Heart right ventricle (tissue), 16 donors: ENCODE measurements at regions not wholly inside any gene's neighbourhood (a gene's known extent, or its start where the extent isn't known, plus 50 kb on each side); places are given as distances from the start of the nearest gene placed in this dataset.

Experiments
- ATAC-seq, 8 donors: fragments of 200-7000 bp; cut with Tn5 transposase; one replicate each; pipeline ENCODE4 v1.9.1; 2020; ENCODE audit warnings: mild to moderate bottlenecking in 8 of 8, moderate library complexity in 8 of 8, moderate number of reproducible peaks in 1 of 8
- DNase-seq, 2 donors: peaks; one replicate each; pipeline ENCODE4 v3.0.0-alpha.2; 2020
- H3K27ac ChIP-seq, 10 donors: fragments of 200-600 bp; sonication (generic) in 2 of 10; one replicate each; pipeline versions ENCODE4 v1.5.0 to v1.8.0; 2020 to 2022; ENCODE audit warnings: mild to moderate bottlenecking in 3 of 10
- H3K27me3 ChIP-seq, 7 donors: fragments of 200-600 bp; one replicate each; pipeline ENCODE4 v1.8.0; 2021 to 2022; ENCODE audit warnings: mild to moderate bottlenecking in 2 of 7
- H3K36me3 ChIP-seq, 9 donors: fragments of 200-600 bp; sonication (generic) in 1 of 9; one replicate each; pipeline versions ENCODE4 v1.5.0 to v1.8.0; 2020 to 2022; ENCODE audit warnings: mild to moderate bottlenecking in 2 of 9
- H3K4me1 ChIP-seq, 9 donors: fragments of 200-600 bp; sonication (generic) in 1 of 9; one replicate each; pipeline versions ENCODE4 v1.5.0 to v1.8.0; 2020 to 2022; ENCODE audit warnings: mild to moderate bottlenecking in 4 of 9
- H3K4me3 ChIP-seq, 10 donors: fragments of 200-600 bp; sonication (generic) in 2 of 10; one replicate each; pipeline versions ENCODE4 v1.5.0 to v1.8.0; 2020 to 2022; ENCODE audit warnings: mild to moderate bottlenecking in 7 of 10, moderate library complexity in 2 of 10
- H3K9me3 ChIP-seq, 11 donors: fragments of 200-600 bp in 10 of 11; sonication (generic) in 2 of 11; one replicate each; pipeline versions ENCODE4 v1.5.0 to v1.8.0; 2013 to 2022; ENCODE audit warnings: mild to moderate bottlenecking in 2 of 11, control low read depth in 1 of 11, moderate library complexity in 1 of 11
- CTCF ChIP-seq, 9 donors: fragments of 200-600 bp; sonication (generic) in 2 of 9; IDR thresholded peaks; one replicate each; pipeline versions ENCODE4 v1.5.0 to v1.8.0; 2021 to 2022; ENCODE audit warnings: antibody characterized with exemption in 9 of 9, mild to moderate bottlenecking in 5 of 9, moderate library complexity in 1 of 9
- WGBS, 2 donors: extraction: QIAGEN DNeasy Blood & Tissue Kit; methylation state at CpG; one replicate each; pipeline ENCODE4 v1.1.7; 2013; ENCODE audit warnings: inconsistent platforms in 1 of 2; 5-methylcytosine and 5-hydroxymethylcytosine counted together
- intact Hi-C, 10 donors: fragments of 100-400 bp; cut with DNase I; formaldehyde crosslinking; loops; one replicate each; pipeline versions ENCODE4 v1.11.1 to v1.14.2; 2022
- donor health status: Arrhythmogenic right ventricular cardiomyopathy.
- donor health status: ischemic (EF 13 %, LVEDD 7.1; RV severe dilation, severe dysfunction).
- donor health status: healthy with polysubstance abuse.
- donor health status: DM: no; HTN: yes; CAD: no.
- donor health status: DM: no; HTN: no; CAD: no.
- donor health status: ischemic (EF 25% LVEDD 6.9; RV normal size, moderate dysfunction).
- donor health status: ischemic (EF 25% LVEDD 5.7; RV mildly dilated, moderate dysfunction).
- donor health status: healthy.
- donor health status: DM: yes; HTN: yes; CAD: no.
- donor health status: Ischemic cardiomyopathy.
- donor health status: ischemic (EF 35%, LVEDD 5.7; RV mildly dilated, moderate dysfunction).
- donor health status: nonischemic (EF 11% LVEDD 7.7; RV severe dilation, severe dysfunction).
- donor health status: DM: yes; HTN: yes; CAD: no.
- donor health status: PGD.
- donor health status: ischemic (EF 29% LVEDD 5.4; RV normal size, mild dysfunction).
- donor health status: nonischemic (EF 23%, LVEDD 6.1; RV moderate dilation, normal function).

GRCh38 chr2:205880048-205880447, 197.7 kb downstream of the NRP2 start:
- ATAC-seq (no peak), DNase-seq (no peak)
- Histone ChIP-seq H3K4me1 (no peaks in the 10 kb centered on the region), H3K27ac (no peak overlapping the region), H3K4me3 (no peak overlapping the region), H3K9me3 (no peaks in the 10 kb centered on the region), H3K36me3 (no peaks in the 10 kb centered on the region), H3K27me3 (no peaks in the 10 kb centered on the region)
- WGBS, 2 donors, result 94 to 95% methylated on average over 4 of the region's 4 CpGs
- intact Hi-C loops, result loop anchor here in 2 of 10 donors (5.0 to 10.0 kb wide), 2 partner anchors 103 to 105 kb away; no protein-coding TSS in a partner anchor
- no peak for TF ChIP-seq CTCF (IDR thresholded peaks at IDR 0.05)

- Histone ChIP-seq H3K4me3 (no peak overlapping the region), H3K27me3 (no peaks in the 10 kb centered on the region), H3K36me3 (no peaks in the 10 kb centered on the region), H3K9me3 (no peaks in the 10 kb centered on the region), H3K4me1 (no peaks in the 10 kb centered on the region), H3K27ac (no peak overlapping the region)
- intact Hi-C loops, result no loop called here
- 87 to 92% methylated on average over 22 of the region's 22 CpGs for WGBS, 2 donors
- TF ChIP-seq CTCF (IDR thresholded peaks at IDR 0.05), result no peak
- ATAC-seq (no peak), DNase-seq (no peak)
Measured at GRCh38 chr2:205878999-205879762, 196.9 kb downstream of the NRP2 start.

GRCh38 chr2:205877496-205877895, 195.2 kb downstream of the NRP2 start:
- ATAC-seq, result no peak
- TF ChIP-seq CTCF (IDR thresholded peaks at IDR 0.05), result no peak
- intact Hi-C loops, result no loop called here
- Histone ChIP-seq H3K4me3 (no peak overlapping the region), H3K27ac (no peak overlapping the region), H3K4me1 (no peaks in the 10 kb centered on the region), H3K36me3 (no peaks in the 10 kb centered on the region), H3K9me3 (no peaks in the 10 kb centered on the region), H3K27me3 (no peaks in the 10 kb centered on the region)
- DNase-seq, result no peak
- WGBS, 2 donors, result 86 to 90% methylated on average over 3 of the region's 3 CpGs

GRCh38 chr2:205876127-205876526, 193.8 kb downstream of the NRP2 start:
- no peaks in the 10 kb centered on the region for H3K27me3 ChIP-seq
- TF ChIP-seq CTCF (IDR thresholded peaks at IDR 0.05), result no peak
- DNase-seq (no peak), ATAC-seq (no peak)
- no peak overlapping the region for H3K4me3 ChIP-seq
- H3K4me1 ChIP-seq, result no peaks in the 10 kb centered on the region
- H3K27ac ChIP-seq, result no peak overlapping the region
- intact Hi-C loops, result no loop called here
- H3K9me3 ChIP-seq, result no peaks in the 10 kb centered on the region
- no peaks in the 10 kb centered on the region for H3K36me3 ChIP-seq
